Liver (tissue), 8 donors: ENCODE measurements at regions not wholly inside any gene's neighbourhood (a gene's known extent, or its start where the extent isn't known, plus 50 kb on each side); places are given as distances from the start of the nearest gene placed in this dataset.

Source experiments
- DNase-seq: peaks from one replicate; pipeline ENCODE4 v3.0.0-alpha.2; 2017; ENCODE audit warnings: low spot score
- H3K27ac ChIP-seq, 2 donors: one replicate each; pipeline ENCODE4 v1.7.0; 2013; ENCODE audit warnings: inconsistent platforms in 2 of 2, low read length in 2 of 2, control low read depth in 1 of 2, low read depth in 1 of 2, mild to moderate bottlenecking in 1 of 2
- H3K27me3 ChIP-seq, 4 donors: one replicate each; pipeline versions ENCODE4 v1.6.1 to v1.7.0; 2013; ENCODE audit warnings: low read length in 3 of 4, inconsistent platforms in 1 of 4, mild to moderate bottlenecking in 1 of 4, moderate library complexity in 1 of 4; ENCODE audit not compliant: control insufficient read depth in 4 of 4, insufficient read depth in 4 of 4
- H3K36me3 ChIP-seq, 4 donors: one replicate each; pipeline versions ENCODE4 v1.6.1 to v1.7.0; 2013; ENCODE audit warnings: low read length in 3 of 4, mild to moderate bottlenecking in 3 of 4, low read depth in 1 of 4, moderate library complexity in 1 of 4; ENCODE audit not compliant: control insufficient read depth in 4 of 4, insufficient read depth in 3 of 4
- H3K4me1 ChIP-seq, 4 donors: one replicate each; pipeline versions ENCODE4 v1.6.1 to v1.7.0; 2013; ENCODE audit warnings: low read length in 3 of 4, mild to moderate bottlenecking in 3 of 4, moderate library complexity in 1 of 4; ENCODE audit not compliant: control insufficient read depth in 4 of 4, insufficient read depth in 4 of 4
- H3K4me3 ChIP-seq, 3 donors: one replicate each; pipeline versions ENCODE4 v1.6.1 to v1.7.0; 2013; ENCODE audit warnings: low read length in 3 of 3, control low read depth in 1 of 3, low read depth in 1 of 3, mild to moderate bottlenecking in 1 of 3
- H3K9ac ChIP-seq, 2 donors: one replicate each; pipeline ENCODE4 v1.7.0; 2013; ENCODE audit warnings: low read length in 2 of 2, mild to moderate bottlenecking in 2 of 2, moderate library complexity in 2 of 2, control low read depth in 1 of 2, low read depth in 1 of 2
- H3K9me3 ChIP-seq, 4 donors: one replicate each; pipeline versions ENCODE4 v1.6.1 to v1.7.0; 2013; ENCODE audit warnings: low read length in 3 of 4; ENCODE audit not compliant: control insufficient read depth in 4 of 4
- CTCF ChIP-seq: fragments of 150-350 bp; IDR thresholded peaks from 2 replicates; pipeline ENCODE4 v1.5.1; 2017; ENCODE audit warnings: improper control_type of control experiment, low read depth, low read length; ENCODE audit not compliant: missing input control
- EGR1 ChIP-seq, 2 donors: IDR thresholded peaks; 2 replicates each; pipeline ENCODE4 v1.6.1; 2016 to 2018; ENCODE audit warnings: antibody characterized with exemption in 2 of 2, low read depth in 2 of 2
- FOXA1 ChIP-seq: IDR thresholded peaks from 2 replicates; pipeline ENCODE4 v1.6.1; 2016; ENCODE audit warnings: antibody characterized with exemption
- FOXA2 ChIP-seq: IDR thresholded peaks from 2 replicates; pipeline ENCODE4 v1.6.1; 2016; ENCODE audit warnings: antibody characterized with exemption
- GABPA ChIP-seq, 2 donors: IDR thresholded peaks in 1 of 2; conservative IDR thresholded peaks in 1 of 2; 2 replicates each; pipeline ENCODE4 v1.6.1; 2016; ENCODE audit warnings: antibody characterized with exemption in 2 of 2, mild to moderate bottlenecking in 1 of 2, moderate library complexity in 1 of 2
- HNF4A ChIP-seq, 2 donors: conservative IDR thresholded peaks; 2 replicates each; pipeline ENCODE4 v1.6.1; 2016; ENCODE audit warnings: antibody characterized with exemption in 2 of 2, mild to moderate bottlenecking in 2 of 2
- HNF4G ChIP-seq: IDR thresholded peaks from 2 replicates; pipeline ENCODE4 v1.6.1; 2016; ENCODE audit warnings: antibody characterized with exemption
- JUND ChIP-seq, 2 donors: IDR thresholded peaks; 2 replicates each; pipeline ENCODE4 v1.6.1; 2016; ENCODE audit warnings: antibody characterized with exemption in 2 of 2
- NR2F2 ChIP-seq: IDR thresholded peaks from 2 replicates; pipeline ENCODE4 v1.6.1; 2016; ENCODE audit warnings: antibody characterized with exemption
- RAD21 ChIP-seq, 2 donors: IDR thresholded peaks; 2 replicates each; pipeline ENCODE4 v1.6.1; 2016; ENCODE audit warnings: antibody characterized with exemption in 2 of 2, mild to moderate bottlenecking in 2 of 2
- REST ChIP-seq: IDR thresholded peaks from 2 replicates; pipeline ENCODE4 v1.6.1; 2016; ENCODE audit warnings: antibody characterized with exemption, mild to moderate bottlenecking
- RXRA ChIP-seq, 2 donors: IDR thresholded peaks; 2 replicates each; pipeline ENCODE4 v1.6.1; 2017 to 2018; ENCODE audit warnings: antibody characterized with exemption in 2 of 2, mild to moderate bottlenecking in 1 of 2
- SP1 ChIP-seq: IDR thresholded peaks from 2 replicates; pipeline ENCODE4 v1.6.1; 2018; ENCODE audit warnings: antibody characterized with exemption, mild to moderate bottlenecking
- TAF1 ChIP-seq: conservative IDR thresholded peaks from 2 replicates; pipeline ENCODE4 v1.6.1; 2016; ENCODE audit warnings: antibody characterized with exemption, mild to moderate bottlenecking
- YY1 ChIP-seq: IDR thresholded peaks from 2 replicates; pipeline ENCODE4 v1.6.1; 2016; ENCODE audit warnings: antibody characterized with exemption, mild to moderate bottlenecking
- WGBS: extraction: QIAGEN DNeasy Blood & Tissue Kit; methylation state at CpG from one replicate; pipeline ENCODE4 v1.1.7; 2013; 5-methylcytosine and 5-hydroxymethylcytosine counted together
- TF ChIP-seq, protein P1 (sequence below): IDR thresholded peaks from 2 replicates; pipeline ENCODE4 v1.6.1; 2016; ENCODE audit warnings: antibody characterized with exemption
- TF ChIP-seq, protein P2 (sequence below): IDR thresholded peaks from 2 replicates; pipeline ENCODE4 v1.6.1; 2016; ENCODE audit warnings: antibody characterized with exemption
- TF ChIP-seq, protein P3 (sequence below): IDR thresholded peaks from 2 replicates; pipeline ENCODE4 v1.6.1; 2016; ENCODE audit warnings: antibody characterized with exemption
- donor health status: healthy.
- donor health status: healthy.
- donor health status: healthy.
- donor health status: healthy.
- donor health status: healthy.

- no peak for TF ChIP-seq REST
- TF ChIP-seq, protein P1, sequence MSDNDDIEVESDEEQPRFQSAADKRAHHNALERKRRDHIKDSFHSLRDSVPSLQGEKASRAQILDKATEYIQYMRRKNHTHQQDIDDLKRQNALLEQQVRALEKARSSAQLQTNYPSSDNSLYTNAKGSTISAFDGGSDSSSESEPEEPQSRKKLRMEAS, result no peak
- no peak for TF ChIP-seq TAF1
- no peak for TF ChIP-seq RAD21 (IDR thresholded peaks at IDR 0.05)
- no peak for TF ChIP-seq HNF4A (conservative IDR thresholded peaks at IDR 0.05)
- TF ChIP-seq SP1, result no peak
- no peak for TF ChIP-seq HNF4G
- no peak for TF ChIP-seq JUND (IDR thresholded peaks at IDR 0.05)
- TF ChIP-seq YY1, result no peak
- TF ChIP-seq FOXA2, result no peak
- TF ChIP-seq FOXA1, result no peak
- TF ChIP-seq CTCF, result no peak
- TF ChIP-seq, protein P2, sequence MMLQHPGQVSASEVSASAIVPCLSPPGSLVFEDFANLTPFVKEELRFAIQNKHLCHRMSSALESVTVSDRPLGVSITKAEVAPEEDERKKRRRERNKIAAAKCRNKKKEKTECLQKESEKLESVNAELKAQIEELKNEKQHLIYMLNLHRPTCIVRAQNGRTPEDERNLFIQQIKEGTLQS, result no peak
- no peak for TF ChIP-seq EGR1 (IDR thresholded peaks at IDR 0.05; ENCODE audit: low read depth in 2 of 2)
- TF ChIP-seq GABPA (IDR thresholded peaks at IDR 0.05 in 1 of 2, conservative IDR thresholded peaks at IDR 0.05 in 1 of 2), result no peak
- TF ChIP-seq RXRA (IDR thresholded peaks at IDR 0.05), result no peak
- no peak for TF ChIP-seq NR2F2
- TF ChIP-seq, protein P3, sequence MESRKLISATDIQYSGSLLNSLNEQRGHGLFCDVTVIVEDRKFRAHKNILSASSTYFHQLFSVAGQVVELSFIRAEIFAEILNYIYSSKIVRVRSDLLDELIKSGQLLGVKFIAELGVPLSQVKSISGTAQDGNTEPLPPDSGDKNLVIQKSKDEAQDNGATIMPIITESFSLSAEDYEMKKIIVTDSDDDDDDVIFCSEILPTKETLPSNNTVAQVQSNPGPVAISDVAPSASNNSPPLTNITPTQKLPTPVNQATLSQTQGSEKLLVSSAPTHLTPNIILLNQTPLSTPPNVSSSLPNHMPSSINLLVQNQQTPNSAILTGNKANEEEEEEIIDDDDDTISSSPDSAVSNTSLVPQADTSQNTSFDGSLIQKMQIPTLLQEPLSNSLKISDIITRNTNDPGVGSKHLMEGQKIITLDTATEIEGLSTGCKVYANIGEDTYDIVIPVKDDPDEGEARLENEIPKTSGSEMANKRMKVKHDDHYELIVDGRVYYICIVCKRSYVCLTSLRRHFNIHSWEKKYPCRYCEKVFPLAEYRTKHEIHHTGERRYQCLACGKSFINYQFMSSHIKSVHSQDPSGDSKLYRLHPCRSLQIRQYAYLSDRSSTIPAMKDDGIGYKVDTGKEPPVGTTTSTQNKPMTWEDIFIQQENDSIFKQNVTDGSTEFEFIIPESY, result no peak
- DNase-seq, result no peak
- WGBS, result 74% methylated on average over 14 of the region's 14 CpGs
- Histone ChIP-seq H3K27me3 (no peaks in the 10 kb centered on the region), H3K4me1 (no peaks in the 10 kb centered on the region), H3K36me3 (no peaks in the 10 kb centered on the region), H3K27ac (no peak overlapping the region), H3K9me3 (no peaks in the 10 kb centered on the region), H3K9ac (no peak overlapping the region), H3K4me3 (no peak overlapping the region)
Observed at GRCh38 chr12:105992849-105993740, 145.7 kb downstream of the NUAK1 start.
